ENCODE measurements at regions not wholly inside any gene's neighbourhood (a gene's known extent, or its start where the extent isn't known, plus 50 kb on each side); places are given as distances from the start of the nearest gene placed in this dataset.

DNA sequence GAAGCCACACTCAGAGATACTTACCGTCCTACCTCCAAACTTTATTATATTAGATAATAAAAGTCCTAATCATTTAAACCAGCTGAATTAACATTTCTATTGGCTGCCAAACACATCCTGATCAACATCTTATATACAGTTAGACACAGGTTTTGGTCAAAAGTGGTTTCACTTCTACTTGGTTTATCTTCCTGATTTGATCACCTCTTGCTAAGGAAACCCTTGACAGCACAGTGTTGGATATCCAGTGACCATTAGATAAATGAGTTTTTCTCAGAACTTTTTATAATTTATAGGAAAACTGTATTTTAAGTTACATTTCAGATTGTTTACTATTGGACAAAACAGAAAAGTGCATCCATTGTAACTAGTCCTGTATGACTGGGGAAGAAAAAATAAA is 198.4 kb upstream of the NR2F2 start:
- TF ChIP-seq POLR2A (IDR thresholded peaks at IDR 0.05) = no peak
- TF ChIP-seq, protein P1, sequence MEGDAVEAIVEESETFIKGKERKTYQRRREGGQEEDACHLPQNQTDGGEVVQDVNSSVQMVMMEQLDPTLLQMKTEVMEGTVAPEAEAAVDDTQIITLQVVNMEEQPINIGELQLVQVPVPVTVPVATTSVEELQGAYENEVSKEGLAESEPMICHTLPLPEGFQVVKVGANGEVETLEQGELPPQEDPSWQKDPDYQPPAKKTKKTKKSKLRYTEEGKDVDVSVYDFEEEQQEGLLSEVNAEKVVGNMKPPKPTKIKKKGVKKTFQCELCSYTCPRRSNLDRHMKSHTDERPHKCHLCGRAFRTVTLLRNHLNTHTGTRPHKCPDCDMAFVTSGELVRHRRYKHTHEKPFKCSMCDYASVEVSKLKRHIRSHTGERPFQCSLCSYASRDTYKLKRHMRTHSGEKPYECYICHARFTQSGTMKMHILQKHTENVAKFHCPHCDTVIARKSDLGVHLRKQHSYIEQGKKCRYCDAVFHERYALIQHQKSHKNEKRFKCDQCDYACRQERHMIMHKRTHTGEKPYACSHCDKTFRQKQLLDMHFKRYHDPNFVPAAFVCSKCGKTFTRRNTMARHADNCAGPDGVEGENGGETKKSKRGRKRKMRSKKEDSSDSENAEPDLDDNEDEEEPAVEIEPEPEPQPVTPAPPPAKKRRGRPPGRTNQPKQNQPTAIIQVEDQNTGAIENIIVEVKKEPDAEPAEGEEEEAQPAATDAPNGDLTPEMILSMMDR (IDR thresholded peaks at IDR 0.05) = no peak
- no peak for TF ChIP-seq EP300 (IDR thresholded peaks at IDR 0.05)
- TF ChIP-seq POLR2AphosphoS5 (IDR thresholded peaks at IDR 0.05) = no peak
